HTR-8/SVneo (cell line): ENCODE measurements at regions not wholly inside any gene's neighbourhood (a gene's known extent, or its start where the extent isn't known, plus 50 kb on each side); places are given as distances from the start of the nearest gene placed in this dataset.

Experiments used
- DNase-seq: peaks from one replicate; pipeline ENCODE4 v3.0.0; 2011; ENCODE audit warnings: low spot score, mixed read lengths; ENCODE audit not compliant: insufficient read length
- FAIRE-seq: peaks from 2 replicates; lab custom pipeline; 2011; peaks lifted over from hg19 to GRCh38; lab: Jason Lieb, UNC

GRCh38 chr22:27509132-27509920 is 292.2 kb downstream of the MN1 start:
- DNase-seq (no peak), FAIRE-seq (no peak)

- FAIRE-seq (no peak), DNase-seq (no peak)
These were observed 291.5 kb downstream of the MN1 start for GRCh38 chr22:27510024-27510423.

- peak; percentile 28 for FAIRE-seq
These were observed 289.2 kb downstream of the MN1 start for GRCh38 chr22:27512283-27512761.

DNA sequence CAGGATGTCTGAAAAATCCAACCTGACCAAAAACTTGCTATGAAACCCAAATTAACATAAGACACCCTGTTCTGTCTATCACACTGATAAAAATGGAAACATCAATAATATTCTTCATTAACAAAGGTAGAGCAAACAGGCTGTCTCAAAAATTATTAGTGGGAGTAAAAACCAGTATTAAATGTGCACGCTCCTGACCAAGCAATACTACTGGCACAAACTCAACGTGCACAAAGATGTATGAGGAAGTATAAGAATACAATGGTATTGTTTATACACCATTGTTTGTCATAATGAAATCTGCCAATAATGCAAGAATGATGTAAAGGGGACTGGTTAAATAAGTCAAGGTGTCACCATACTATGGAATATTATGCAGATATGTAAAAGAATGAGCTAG is 288.5 kb downstream of the MN1 start:
- FAIRE-seq (no peak), DNase-seq (no peak)

More at GRCh38 chr22:27512283-27512761, 289.2 kb downstream of the MN1 start:
- DNase-seq, result peak; percentile 67

- DNase-seq, result no peak
- no peak for FAIRE-seq
These were observed 286.7 kb downstream of the MN1 start for GRCh38 chr22:27514601-27515523.

DNA sequence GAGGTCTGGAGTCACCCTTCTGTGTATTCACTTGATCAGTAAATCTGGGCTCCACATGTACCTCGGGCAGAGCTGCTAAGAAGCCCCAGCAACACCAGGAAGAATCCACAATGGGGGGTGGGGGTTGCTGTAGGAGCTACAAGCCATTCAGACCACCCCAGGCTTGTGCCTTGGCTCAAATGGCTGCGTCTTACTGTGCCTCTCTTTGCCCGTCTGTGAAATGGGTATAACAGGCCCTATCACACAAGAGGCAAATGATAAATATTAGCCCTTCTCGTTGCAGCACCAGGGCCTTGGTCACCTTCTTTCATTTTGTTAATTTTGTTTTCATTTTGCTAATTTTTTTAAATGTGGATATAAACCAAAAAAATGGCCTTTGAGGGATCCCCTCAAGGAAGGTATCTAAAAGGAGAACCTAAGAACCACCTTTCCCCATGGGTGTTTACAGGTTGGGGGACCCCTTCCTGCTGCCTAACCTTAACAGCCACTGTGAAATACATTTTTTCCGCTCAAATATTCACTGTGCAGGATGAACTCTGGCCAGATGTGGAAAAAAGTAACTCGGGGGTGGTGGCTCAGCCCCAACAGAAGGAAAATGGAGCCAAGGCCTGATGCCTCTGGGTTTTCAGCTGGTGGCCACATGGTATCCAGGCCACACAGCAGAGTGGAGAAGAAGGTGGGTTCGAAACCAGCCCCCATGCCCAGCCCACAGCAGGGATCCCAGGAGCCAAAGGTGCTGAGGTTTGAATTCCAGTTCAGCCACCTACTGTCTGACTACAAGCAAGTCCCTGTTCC is 284.0 kb downstream of the MN1 start:
- no peak for DNase-seq
- FAIRE-seq, result no peak

GRCh38 chr22:27518531-27519340 is 282.8 kb downstream of the MN1 start:
- DNase-seq (no peak), FAIRE-seq (no peak)

DNA sequence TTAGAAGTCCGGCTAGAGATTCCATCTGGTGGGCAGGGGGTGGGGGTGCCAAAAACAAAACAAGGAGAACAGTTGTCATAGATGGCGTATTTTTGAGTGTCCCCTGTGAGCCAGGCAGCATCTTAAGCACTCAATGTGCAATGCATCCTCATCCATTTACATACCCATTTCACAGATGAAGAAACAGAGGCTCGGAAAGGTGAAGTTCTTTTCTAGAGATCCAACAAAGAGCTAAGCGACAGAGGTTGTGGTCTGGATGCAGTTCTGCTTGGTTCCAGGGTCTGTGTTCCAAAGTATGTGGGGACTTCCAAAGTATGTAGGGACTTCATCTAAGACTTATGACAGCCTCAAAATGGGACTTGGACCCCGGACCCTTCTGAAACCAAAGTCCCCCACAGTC is 277.8 kb downstream of the MN1 start:
- DNase-seq (no peak), FAIRE-seq (no peak)

GRCh38 chr22:27525711-27526110 is 275.8 kb downstream of the MN1 start:
- FAIRE-seq (no peak), DNase-seq (no peak)

- DNase-seq (no peak), FAIRE-seq (no peak)
These were observed 274.7 kb downstream of the MN1 start for GRCh38 chr22:27526901-27527300.

DNA sequence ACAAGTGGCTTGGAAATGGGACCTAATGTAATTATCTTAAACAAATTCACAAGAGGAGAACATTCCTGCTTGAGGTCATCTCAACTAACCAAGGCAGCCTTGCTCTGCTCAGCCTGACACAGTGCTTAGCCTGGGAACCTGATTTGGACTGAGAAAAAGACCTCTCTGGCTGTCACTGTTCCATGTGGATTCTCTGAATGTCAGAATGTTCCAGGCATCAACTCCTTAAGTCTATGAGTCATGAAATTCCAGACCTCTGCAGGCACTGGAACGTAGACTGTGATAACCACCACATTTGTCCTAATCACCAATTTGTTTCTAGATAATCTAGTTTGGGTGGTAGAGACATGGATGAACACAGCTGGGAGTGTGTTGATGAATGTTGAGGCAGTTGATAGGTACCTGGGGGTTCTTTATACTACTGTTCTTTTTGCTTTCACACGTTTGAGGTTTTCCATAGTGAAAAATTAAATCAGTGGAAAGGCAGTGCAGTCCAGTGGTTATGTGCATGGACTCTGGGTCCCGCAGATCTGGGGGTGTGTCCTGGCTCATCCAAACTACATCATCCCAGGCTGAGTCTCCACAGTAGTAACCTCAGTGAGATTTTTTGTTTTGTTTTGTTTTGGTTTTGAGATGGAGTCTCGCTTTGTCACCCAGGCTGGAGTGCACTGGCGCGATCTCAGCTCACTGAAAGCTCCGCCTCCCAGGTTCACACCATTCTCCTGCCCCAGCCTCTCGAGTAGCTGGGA is 269.6 kb downstream of the MN1 start:
- FAIRE-seq (no peak), DNase-seq (peak; percentile 17)

DNA sequence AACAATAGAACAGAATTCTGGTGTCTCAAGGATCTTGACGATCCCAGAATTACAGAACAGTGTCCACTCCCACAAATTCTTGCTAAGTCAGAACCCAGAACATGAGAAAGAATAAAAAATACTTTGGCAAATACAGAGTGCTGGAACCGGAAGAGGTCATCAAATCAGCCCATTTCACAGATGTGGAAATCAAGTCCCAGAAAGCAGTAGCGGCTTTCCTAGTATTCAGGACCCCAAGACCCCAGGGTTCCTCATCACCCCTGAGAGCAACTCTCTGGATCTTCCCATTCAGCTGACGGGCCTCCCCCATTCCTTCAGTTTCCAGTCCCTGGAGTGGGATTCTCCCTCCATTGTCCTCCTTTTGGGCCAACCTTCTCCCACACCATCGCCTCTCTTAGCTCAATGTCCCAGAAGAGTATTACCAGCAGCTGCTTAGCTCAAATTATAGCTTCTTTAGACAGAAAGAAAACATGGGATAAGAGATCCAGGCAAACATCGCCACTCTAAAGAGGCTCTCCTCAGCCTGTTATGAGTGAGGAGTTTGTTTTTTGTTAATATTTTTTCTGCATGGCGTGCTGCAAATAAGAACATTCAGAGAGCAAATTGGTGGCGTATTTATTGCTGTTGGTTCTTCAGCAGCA is 268.3 kb downstream of the MN1 start:
- FAIRE-seq, result no peak

GRCh38 chr22:27534720-27535125 is 266.8 kb downstream of the MN1 start:
- FAIRE-seq, result no peak
- no peak for DNase-seq

More for the DNA sequence above, 268.3 kb downstream of the MN1 start:
- no peak for DNase-seq

GRCh38 chr22:27535452-27535851 is 266.1 kb downstream of the MN1 start:
- FAIRE-seq (no peak), DNase-seq (no peak)

DNA sequence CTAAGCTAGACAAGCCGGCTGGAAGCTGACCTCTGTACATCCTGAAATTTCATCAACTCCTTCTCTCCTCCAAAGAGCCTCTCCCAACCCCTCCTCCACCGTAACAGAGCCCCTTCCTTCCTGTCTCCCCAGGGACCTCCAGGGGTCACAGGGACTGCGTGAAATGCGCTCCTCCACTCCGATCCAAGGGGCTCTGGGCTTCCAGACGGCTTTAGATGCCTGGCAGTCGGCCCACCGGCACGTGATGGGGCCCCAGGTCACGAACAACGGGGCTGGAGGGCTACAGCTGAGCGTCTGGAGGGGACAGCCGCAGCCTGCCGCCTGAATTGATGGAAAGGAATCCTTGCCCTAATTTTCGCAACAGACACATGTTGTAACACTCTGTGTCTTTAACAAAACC is 264.1 kb downstream of the MN1 start:
- DNase-seq (no peak), FAIRE-seq (no peak)

DNA sequence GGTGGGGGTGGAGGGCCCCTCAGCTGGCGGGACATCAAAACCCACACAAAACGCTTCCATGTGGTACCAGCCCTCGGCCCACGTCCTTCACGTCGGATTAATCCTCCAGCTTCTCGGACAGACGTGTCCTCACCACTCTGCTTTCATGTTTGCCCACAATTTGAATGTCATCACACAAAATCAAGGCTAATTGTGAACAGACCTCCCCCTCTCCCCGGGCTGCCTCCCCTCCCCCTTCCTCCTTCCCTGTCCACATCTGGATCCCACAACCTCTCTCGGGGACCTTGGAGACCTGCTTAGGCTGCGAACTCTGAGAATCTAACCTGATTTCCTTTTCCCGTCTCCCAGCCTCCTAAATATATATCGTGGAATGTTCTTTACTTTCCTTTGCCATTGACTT is 262.9 kb downstream of the MN1 start:
- FAIRE-seq (no peak), DNase-seq (no peak)

GRCh38 chr22:27540247-27540646 is 261.3 kb downstream of the MN1 start:
- DNase-seq, result no peak
- FAIRE-seq, result no peak

DNA sequence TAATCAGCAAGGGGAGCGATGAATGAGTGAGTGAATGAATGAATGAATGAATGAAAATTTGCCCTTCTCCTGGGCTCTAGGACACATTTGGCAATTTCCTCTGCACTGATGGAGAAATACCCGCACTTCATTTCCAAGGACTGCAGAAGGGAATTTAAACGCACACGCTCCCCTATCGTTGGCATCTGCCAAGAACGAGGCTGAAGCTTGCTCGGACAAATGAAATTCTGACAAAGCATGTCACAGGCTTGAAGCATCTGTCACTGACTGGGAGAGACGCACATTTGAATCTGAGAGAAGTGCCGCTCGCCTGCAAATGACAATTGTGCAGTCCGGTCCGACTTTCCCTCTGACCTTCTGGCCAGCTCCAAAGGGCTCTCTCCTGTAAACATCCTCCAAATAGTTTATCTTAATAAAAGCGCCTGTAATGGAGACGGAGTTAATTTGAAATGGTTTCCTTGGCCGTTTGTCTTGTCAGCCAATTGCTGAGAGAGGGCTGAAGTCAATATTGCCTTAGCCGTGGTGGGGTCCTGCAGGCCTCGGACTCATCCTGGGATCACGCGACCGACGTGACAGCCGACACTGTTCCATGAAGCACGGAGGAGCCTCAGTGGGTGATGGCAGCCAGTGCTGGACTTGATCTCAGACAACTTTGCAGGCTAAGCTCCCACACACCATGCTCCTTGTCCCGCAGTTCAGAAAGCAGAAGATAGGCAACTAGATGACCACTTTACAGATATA is 260.7 kb downstream of the MN1 start:
- no peak for FAIRE-seq
- no peak for DNase-seq
